ENCODE measurements at regions not wholly inside any gene's neighbourhood (a gene's known extent, or its start where the extent isn't known, plus 50 kb on each side); places are given as distances from the start of the nearest gene placed in this dataset.

- no peak for DNase-seq (ENCODE audit: low read depth)
- no peak overlapping the region for H3K4me3 ChIP-seq (ENCODE audit: low read depth, low read length)
- TF ChIP-seq, protein P1, sequence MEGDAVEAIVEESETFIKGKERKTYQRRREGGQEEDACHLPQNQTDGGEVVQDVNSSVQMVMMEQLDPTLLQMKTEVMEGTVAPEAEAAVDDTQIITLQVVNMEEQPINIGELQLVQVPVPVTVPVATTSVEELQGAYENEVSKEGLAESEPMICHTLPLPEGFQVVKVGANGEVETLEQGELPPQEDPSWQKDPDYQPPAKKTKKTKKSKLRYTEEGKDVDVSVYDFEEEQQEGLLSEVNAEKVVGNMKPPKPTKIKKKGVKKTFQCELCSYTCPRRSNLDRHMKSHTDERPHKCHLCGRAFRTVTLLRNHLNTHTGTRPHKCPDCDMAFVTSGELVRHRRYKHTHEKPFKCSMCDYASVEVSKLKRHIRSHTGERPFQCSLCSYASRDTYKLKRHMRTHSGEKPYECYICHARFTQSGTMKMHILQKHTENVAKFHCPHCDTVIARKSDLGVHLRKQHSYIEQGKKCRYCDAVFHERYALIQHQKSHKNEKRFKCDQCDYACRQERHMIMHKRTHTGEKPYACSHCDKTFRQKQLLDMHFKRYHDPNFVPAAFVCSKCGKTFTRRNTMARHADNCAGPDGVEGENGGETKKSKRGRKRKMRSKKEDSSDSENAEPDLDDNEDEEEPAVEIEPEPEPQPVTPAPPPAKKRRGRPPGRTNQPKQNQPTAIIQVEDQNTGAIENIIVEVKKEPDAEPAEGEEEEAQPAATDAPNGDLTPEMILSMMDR (IDR thresholded peaks at IDR 0.05; ENCODE audit: insufficient read depth, low read length) = no peak
Measured at GRCh38 chr2:182621191-182621590, 94.9 kb upstream of the DNAJC10 start.

- no peak overlapping the region for H3K4me3 ChIP-seq (ENCODE audit: low read depth, low read length)
- TF ChIP-seq, protein P1 (IDR thresholded peaks at IDR 0.05; ENCODE audit: insufficient read depth, low read length) = no peak
- DNase-seq (ENCODE audit: low read depth) = no peak
Measured at GRCh38 chr2:182621810-182622209, 94.2 kb upstream of the DNAJC10 start.

DNA sequence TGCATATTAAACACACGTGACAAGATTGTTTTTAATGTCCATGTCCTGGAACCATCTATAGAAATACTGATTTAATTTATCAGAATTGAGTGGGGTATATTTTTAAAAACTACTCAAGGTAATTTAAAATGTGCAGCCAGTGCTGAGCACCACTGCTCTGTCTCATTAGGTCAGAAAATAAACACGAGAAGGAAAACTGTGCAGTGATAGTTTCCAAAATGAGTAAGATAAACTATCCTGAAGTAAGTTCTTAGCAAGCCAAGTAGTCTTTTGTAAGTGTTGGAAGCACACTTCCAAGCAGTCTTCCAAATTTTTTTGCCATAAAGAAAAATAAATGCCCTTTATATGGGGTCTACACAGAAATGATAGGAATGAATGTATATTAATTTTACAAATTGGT lies 93.8 kb upstream of the DNAJC10 start:
- peak; percentile 25 for DNase-seq (ENCODE audit: low read depth)
- TF ChIP-seq, protein P1 (IDR thresholded peaks at IDR 0.05; ENCODE audit: insufficient read depth, low read length) = no peak
- H3K4me3 ChIP-seq (ENCODE audit: low read depth, low read length) = no peak overlapping the region

- no peak for DNase-seq (ENCODE audit: low read depth)
- TF ChIP-seq, protein P1 (IDR thresholded peaks at IDR 0.05; ENCODE audit: insufficient read depth, low read length) = no peak
- H3K4me3 ChIP-seq (ENCODE audit: low read depth, low read length) = no peak overlapping the region
Measured at GRCh38 chr2:182625814-182626213, 90.2 kb upstream of the DNAJC10 start.

GRCh38 chr2:182628916-182629315 lies 87.1 kb upstream of the DNAJC10 start:
- DNase-seq (ENCODE audit: low read depth) = no peak
- no peak overlapping the region for H3K4me3 ChIP-seq (ENCODE audit: low read depth, low read length)
- TF ChIP-seq, protein P1 (IDR thresholded peaks at IDR 0.05; ENCODE audit: insufficient read depth, low read length) = no peak

DNA sequence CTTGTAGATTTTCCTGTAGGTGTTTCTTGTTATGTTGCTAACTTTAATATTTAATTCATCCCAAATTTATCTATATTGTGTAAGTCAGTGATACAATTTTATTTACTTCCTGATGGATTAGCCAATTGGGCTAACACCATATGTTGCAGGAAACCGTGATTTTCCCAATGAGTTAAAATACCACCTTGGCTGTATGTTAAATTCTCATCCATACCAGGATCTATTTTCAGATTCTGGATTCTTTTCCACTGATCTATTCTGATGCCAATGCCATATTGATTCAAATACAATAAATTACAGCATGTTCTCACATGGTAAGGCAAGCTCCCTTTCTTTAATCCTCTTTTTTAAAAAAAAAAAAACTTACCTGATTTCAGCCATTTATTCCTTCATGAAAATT lies 85.8 kb upstream of the DNAJC10 start:
- no peak overlapping the region for H3K4me3 ChIP-seq (ENCODE audit: low read depth, low read length)
- TF ChIP-seq, protein P1 (IDR thresholded peaks at IDR 0.05; ENCODE audit: insufficient read depth, low read length) = no peak
- DNase-seq (ENCODE audit: low read depth) = no peak

- H3K4me3 ChIP-seq (ENCODE audit: low read depth, low read length) = no peak overlapping the region
- DNase-seq (ENCODE audit: low read depth) = no peak
- TF ChIP-seq, protein P1 (IDR thresholded peaks at IDR 0.05; ENCODE audit: insufficient read depth, low read length) = no peak
Measured at GRCh38 chr2:182631299-182631698, 84.8 kb upstream of the DNAJC10 start.
